OCI-LY7 (cell line): ENCODE measurements at regions not wholly inside any gene's neighbourhood (a gene's known extent, or its start where the extent isn't known, plus 50 kb on each side); places are given as distances from the start of the nearest gene placed in this dataset.

Experiments
- BruUV-seq: library from RNA; stranded (reverse); fragments of 400-500 nt; replicated peaks from 2 replicates; lab custom pipeline; 2021; lab: Mats Ljungman, UMichigan
- CTCF ChIA-PET: fragments of 300-600 bp; sonication (Branson Sonifier 250); formaldehyde crosslinking; loops from one replicate; lab custom pipeline; 2022; ENCODE audit warnings: antibody characterized with exemption; ENCODE audit not compliant: unreplicated experiment; lab: Charles Lee
- POLR2A ChIA-PET: fragments of 300-600 bp; sonication (Branson Sonifier 250); formaldehyde crosslinking; loops from one replicate; lab custom pipeline; 2022; ENCODE audit warnings: antibody characterized with exemption; lab: Charles Lee
- DNase-seq: peaks from one replicate; pipeline ENCODE4 v3.0.0-alpha.2; 2015; ENCODE audit warnings: low spot score
- H2AFZ ChIP-seq: fragments of 200-600 bp; sonication (generic), shearing (Covaris generic); 2 replicates; pipeline ENCODE4 v1.6.1; 2014; ENCODE audit warnings: mild to moderate bottlenecking, antibody characterized with exemption, low read length, moderate library complexity
- H3K27ac ChIP-seq: fragments of 200-600 bp; sonication (generic); 2 replicates; pipeline ENCODE4 v1.5.1; 2014; ENCODE audit warnings: mixed run types, low read depth, mild to moderate bottlenecking, moderate library complexity, low read length, inconsistent platforms; ENCODE audit not compliant: poor library complexity, severe bottlenecking
- H3K36me3 ChIP-seq: fragments of 200-600 bp; sonication (generic); 2 replicates; pipeline ENCODE4 v1.6.1; 2014; ENCODE audit warnings: mild to moderate bottlenecking, antibody characterized with exemption, low read length, moderate library complexity, mixed read lengths; ENCODE audit not compliant: insufficient read depth
- H3K4me1 ChIP-seq: fragments of 200-600 bp; sonication (generic); 2 replicates; pipeline ENCODE4 v1.5.1; 2014; ENCODE audit warnings: mild to moderate bottlenecking, low read length; ENCODE audit not compliant: insufficient read depth, poor library complexity, severe bottlenecking
- H3K4me2 ChIP-seq: fragments of 200-600 bp; sonication (generic); 2 replicates; pipeline ENCODE4 v1.6.1; 2014; ENCODE audit warnings: mild to moderate bottlenecking, low read length
- H3K4me3 ChIP-seq: fragments of 200-600 bp; sonication (generic); 2 replicates; pipeline ENCODE4 v1.5.1; 2014; ENCODE audit warnings: mild to moderate bottlenecking, low read depth, low read length; ENCODE audit not compliant: poor library complexity, severe bottlenecking
- H3K79me2 ChIP-seq: fragments of 200-600 bp; sonication (generic); 2 replicates; pipeline ENCODE4 v1.6.1; 2016; ENCODE audit warnings: low read depth, mild to moderate bottlenecking, low read length, moderate library complexity, mixed read lengths; ENCODE audit not compliant: insufficient read depth
- H3K9me2 ChIP-seq: fragments of 200-600 bp; sonication (generic); 2 replicates; pipeline ENCODE4 v1.6.1; 2016; ENCODE audit warnings: mild to moderate bottlenecking, low read length, mixed read lengths; ENCODE audit not compliant: insufficient read depth
- H3K9me3 ChIP-seq: fragments of 200-600 bp; sonication (generic); 2 replicates; pipeline ENCODE4 v1.6.1; 2014; ENCODE audit warnings: mild to moderate bottlenecking, mixed run types, low read length, mixed read lengths
- H4K20me1 ChIP-seq: fragments of 200-600 bp; sonication (generic); 2 replicates; pipeline ENCODE4 v1.6.1; 2014; ENCODE audit warnings: mild to moderate bottlenecking, antibody characterized with exemption, low read length, moderate library complexity, mixed read lengths; ENCODE audit not compliant: insufficient read depth
- CTCF ChIP-seq: fragments of 200-600 bp; sonication (generic); conservative IDR thresholded peaks from 2 replicates; pipeline ENCODE4 v1.5.1; 2014; ENCODE audit warnings: mild to moderate bottlenecking, antibody characterized with exemption, low read length, moderate library complexity, mixed read lengths
- EZH2phosphoT487 ChIP-seq: fragments of 200-600 bp; sonication (generic); IDR thresholded peaks from 2 replicates; pipeline ENCODE4 v1.6.1; 2018; ENCODE audit warnings: low read depth, borderline replicate concordance, mild to moderate bottlenecking, mixed run types, antibody characterized with exemption, low read length, moderate library complexity, mixed read lengths
- intact Hi-C: fragments of 100-400 bp; cut with micrococcal nuclease; formaldehyde crosslinking; loops from one replicate; pipeline ENCODE4 v1.10.0; 2022; ENCODE audit not compliant: unreplicated experiment

GRCh38 chr3:117404141-117404540 is 694.6 kb downstream of the TUSC7 start:
- no peak overlapping the region for H3K27ac ChIP-seq
- no TSS peak for BruUV-seq
- no peak overlapping the region for H3K4me3 ChIP-seq
- intact Hi-C loops, result no loop called here
- TF ChIP-seq CTCF, result no peak
- TF ChIP-seq EZH2phosphoT487, result no peak
- no peak overlapping the region for H3K4me2 ChIP-seq
- no peaks in the 10 kb centered on the region for H4K20me1 ChIP-seq
- H3K36me3 ChIP-seq, result no peaks in the 10 kb centered on the region
- H2AFZ ChIP-seq, result no peak overlapping the region
- H3K79me2 ChIP-seq, result no peaks in the 10 kb centered on the region
- POLR2A ChIA-PET, result interaction anchor here (0.9 kb wide), 1 partner anchor 471 kb away, joined by 3 read pairs; no protein-coding TSS in a partner anchor
- no peaks in the 10 kb centered on the region for H3K9me2 ChIP-seq
- no peaks in the 10 kb centered on the region for H3K9me3 ChIP-seq
- CTCF ChIA-PET, result no interaction called here
- no peak for DNase-seq
- H3K4me1 ChIP-seq, result no peaks in the 10 kb centered on the region

GRCh38 chr3:117404730-117405129 is 695.2 kb downstream of the TUSC7 start:
- Histone ChIP-seq H3K36me3 (no peaks in the 10 kb centered on the region), H3K4me3 (no peak overlapping the region), H3K4me1 (no peaks in the 10 kb centered on the region), H2AFZ (no peak overlapping the region), H3K79me2 (no peaks in the 10 kb centered on the region), H3K4me2 (no peak overlapping the region), H4K20me1 (no peaks in the 10 kb centered on the region), H3K27ac (no peak overlapping the region), H3K9me3 (no peaks in the 10 kb centered on the region), H3K9me2 (no peaks in the 10 kb centered on the region)
- intact Hi-C loops, result no loop called here
- POLR2A ChIA-PET, result interaction anchor here (0.9 to 1.2 kb wide), 2 partner anchors 472 to 652 kb away, joined by 3 read pairs; no protein-coding TSS in a partner anchor
- no peak for DNase-seq
- TF ChIP-seq EZH2phosphoT487 (no peak), CTCF (no peak)
- no TSS peak for BruUV-seq
- CTCF ChIA-PET, result no interaction called here

- intact Hi-C loops, result no loop called here
- H3K79me2 ChIP-seq, result no peaks in the 10 kb centered on the region
- H3K9me3 ChIP-seq, result no peaks in the 10 kb centered on the region
- no TSS peak for BruUV-seq
- H3K36me3 ChIP-seq, result no peaks in the 10 kb centered on the region
- H2AFZ ChIP-seq, result no peak overlapping the region
- no peak overlapping the region for H3K27ac ChIP-seq
- POLR2A ChIA-PET, result interaction anchor here (1.2 kb wide), 1 partner anchor 651 kb away, joined by 3 read pairs; no protein-coding TSS in a partner anchor
- no peaks in the 10 kb centered on the region for H3K4me1 ChIP-seq
- no peak for DNase-seq
- TF ChIP-seq EZH2phosphoT487 (no peak), CTCF (no peak)
- H3K4me2 ChIP-seq, result no peak overlapping the region
- CTCF ChIA-PET, result no interaction called here
- no peaks in the 10 kb centered on the region for H3K9me2 ChIP-seq
- H4K20me1 ChIP-seq, result no peaks in the 10 kb centered on the region
- H3K4me3 ChIP-seq, result no peak overlapping the region
Observed at GRCh38 chr3:117405359-117405758, 695.8 kb downstream of the TUSC7 start.
